Spleen (tissue), 7 donors: ENCODE measurements at regions not wholly inside any gene's neighbourhood (a gene's known extent, or its start where the extent isn't known, plus 50 kb on each side); places are given as distances from the start of the nearest gene placed in this dataset.

ENCODE experiments used
- CTCF ChIP-seq, 11 experiments: fragments of 200-600 bp in 7 of 11; fragments of 450-650 bp in 4 of 11; sonication (generic) in 4 of 11; IDR thresholded peaks in 8 of 11; conservative IDR thresholded peaks in 3 of 11; 1 replicate in 7 of 11; 2 replicates in 4 of 11; pipeline versions ENCODE4 v1.4.0 to v1.8.0; 2016 to 2021; ENCODE audit warnings: antibody characterized with exemption in 11 of 11, inconsistent platforms in 4 of 11, mild to moderate bottlenecking in 1 of 11
- POLR2A ChIP-seq, 3 donors: fragments of 450-650 bp; IDR thresholded peaks; one replicate each; pipeline ENCODE4 v1.5.1; 2017; ENCODE audit warnings: antibody characterized with exemption in 3 of 3, mild to moderate bottlenecking in 1 of 3
- POLR2AphosphoS5 ChIP-seq, 3 donors: sonication (generic); formaldehyde crosslinking; IDR thresholded peaks; one replicate each; pipeline ENCODE4 v1.5.1; 2017; ENCODE audit warnings: antibody characterized with exemption in 3 of 3
- donor health status: DM: no; HTN: no; CAD: no; lungs with moderate emphysema.
- donor health status: DM: no; HTN: no; CAD: no.
- donor health status: DM: no; HTN: no; CAD: no.

- TF ChIP-seq POLR2AphosphoS5 (IDR thresholded peaks at IDR 0.05) (no peak), CTCF (IDR thresholded peaks at IDR 0.05 in 8 of 11, conservative IDR thresholded peaks at IDR 0.05 in 3 of 11) (no peak), POLR2A (IDR thresholded peaks at IDR 0.05) (no peak)
Observed at GRCh38 chr1:4271338-4271998, 371.4 kb upstream of the C1orf174 start.
